ENCODE measurements at regions not wholly inside any gene's neighbourhood (a gene's known extent, or its start where the extent isn't known, plus 50 kb on each side); places are given as distances from the start of the nearest gene placed in this dataset.

DNA sequence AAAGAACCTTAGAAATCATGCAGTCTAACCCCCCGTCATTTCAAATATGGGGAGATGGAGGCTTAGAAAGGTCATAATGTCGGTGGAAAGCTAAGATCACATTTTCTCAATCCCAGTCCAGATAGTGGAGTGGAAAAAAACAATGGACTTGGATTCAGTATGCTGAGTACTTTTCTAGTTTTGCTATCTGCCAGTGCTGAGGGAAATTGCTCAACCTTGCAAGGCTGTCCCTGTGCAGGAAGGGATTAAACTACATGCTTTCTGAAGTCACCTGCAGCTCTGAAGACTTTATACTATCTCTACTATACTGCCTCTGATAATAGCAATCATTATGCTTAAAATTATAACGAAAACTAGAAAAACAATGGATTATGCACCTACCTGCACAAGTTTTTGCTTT lies 272.8 kb downstream of the LRIG3 start:
- TF ChIP-seq EZH2 (IDR thresholded peaks at IDR 0.05; ENCODE audit: borderline replicate concordance, low read length) (no peak), CTCF (IDR thresholded peaks at IDR 0.05; ENCODE audit: low read length) (no peak)
